ENCODE measurements at regions not wholly inside any gene's neighbourhood (a gene's known extent, or its start where the extent isn't known, plus 50 kb on each side); places are given as distances from the start of the nearest gene placed in this dataset.

DNA sequence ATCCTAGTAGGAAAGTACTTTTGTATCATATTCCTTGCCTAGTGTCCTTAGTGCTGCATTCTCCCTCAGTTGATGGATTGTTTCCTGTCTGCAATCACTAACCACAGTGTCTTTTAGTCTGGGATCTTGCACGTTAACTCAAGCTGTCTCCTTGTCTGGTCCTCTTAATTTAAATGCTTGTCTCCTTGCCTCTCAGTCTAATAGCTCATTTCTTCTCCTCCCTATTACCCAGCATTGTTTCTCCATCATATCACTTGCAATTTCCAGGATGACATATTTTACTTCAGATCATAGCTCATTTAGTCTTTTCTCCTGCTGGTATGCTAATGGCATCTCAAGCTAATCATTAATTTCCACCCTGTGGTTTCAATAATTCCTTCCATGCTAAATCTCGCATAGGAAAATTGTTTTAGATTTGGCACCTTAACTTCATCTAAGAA, 2052.0 kb upstream of the C9orf72 start:
- TF ChIP-seq BRCA1 (IDR thresholded peaks at IDR 0.05; ENCODE audit: low read depth, low read length) (no peak), EGR1 (IDR thresholded peaks at IDR 0.05; ENCODE audit: borderline replicate concordance, low read depth, low read length) (no peak), POLR2A (IDR thresholded peaks at IDR 0.05; ENCODE audit: control extremely low read depth in 1 of 2, low read depth in 2 of 2, low read length in 2 of 2) (no peak), CEBPB (IDR thresholded peaks at IDR 0.05; ENCODE audit: low read depth, low read length) (no peak), TAF1 (IDR thresholded peaks at IDR 0.05; ENCODE audit: low read depth, low read length) (no peak), EP300 (IDR thresholded peaks at IDR 0.05; ENCODE audit: borderline replicate concordance in 1 of 2, low read depth in 2 of 2, low read length in 2 of 2) (no peak), RAD21 (IDR thresholded peaks at IDR 0.05 in 1 of 2, conservative IDR thresholded peaks at IDR 0.05 in 1 of 2; ENCODE audit: low read depth in 2 of 2, low read length in 2 of 2) (no peak)
- TF ChIP-seq, protein P1, sequence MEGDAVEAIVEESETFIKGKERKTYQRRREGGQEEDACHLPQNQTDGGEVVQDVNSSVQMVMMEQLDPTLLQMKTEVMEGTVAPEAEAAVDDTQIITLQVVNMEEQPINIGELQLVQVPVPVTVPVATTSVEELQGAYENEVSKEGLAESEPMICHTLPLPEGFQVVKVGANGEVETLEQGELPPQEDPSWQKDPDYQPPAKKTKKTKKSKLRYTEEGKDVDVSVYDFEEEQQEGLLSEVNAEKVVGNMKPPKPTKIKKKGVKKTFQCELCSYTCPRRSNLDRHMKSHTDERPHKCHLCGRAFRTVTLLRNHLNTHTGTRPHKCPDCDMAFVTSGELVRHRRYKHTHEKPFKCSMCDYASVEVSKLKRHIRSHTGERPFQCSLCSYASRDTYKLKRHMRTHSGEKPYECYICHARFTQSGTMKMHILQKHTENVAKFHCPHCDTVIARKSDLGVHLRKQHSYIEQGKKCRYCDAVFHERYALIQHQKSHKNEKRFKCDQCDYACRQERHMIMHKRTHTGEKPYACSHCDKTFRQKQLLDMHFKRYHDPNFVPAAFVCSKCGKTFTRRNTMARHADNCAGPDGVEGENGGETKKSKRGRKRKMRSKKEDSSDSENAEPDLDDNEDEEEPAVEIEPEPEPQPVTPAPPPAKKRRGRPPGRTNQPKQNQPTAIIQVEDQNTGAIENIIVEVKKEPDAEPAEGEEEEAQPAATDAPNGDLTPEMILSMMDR (IDR thresholded peaks at IDR 0.05; ENCODE audit: control extremely low read depth in 1 of 3, insufficient read depth in 1 of 3, low read depth in 1 of 3, low read length in 3 of 3), result no peak
- TF ChIP-seq, protein P2, sequence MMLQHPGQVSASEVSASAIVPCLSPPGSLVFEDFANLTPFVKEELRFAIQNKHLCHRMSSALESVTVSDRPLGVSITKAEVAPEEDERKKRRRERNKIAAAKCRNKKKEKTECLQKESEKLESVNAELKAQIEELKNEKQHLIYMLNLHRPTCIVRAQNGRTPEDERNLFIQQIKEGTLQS (IDR thresholded peaks at IDR 0.05; ENCODE audit: insufficient read depth, low read depth, low read length), result no peak
- TF ChIP-seq, protein P3, sequence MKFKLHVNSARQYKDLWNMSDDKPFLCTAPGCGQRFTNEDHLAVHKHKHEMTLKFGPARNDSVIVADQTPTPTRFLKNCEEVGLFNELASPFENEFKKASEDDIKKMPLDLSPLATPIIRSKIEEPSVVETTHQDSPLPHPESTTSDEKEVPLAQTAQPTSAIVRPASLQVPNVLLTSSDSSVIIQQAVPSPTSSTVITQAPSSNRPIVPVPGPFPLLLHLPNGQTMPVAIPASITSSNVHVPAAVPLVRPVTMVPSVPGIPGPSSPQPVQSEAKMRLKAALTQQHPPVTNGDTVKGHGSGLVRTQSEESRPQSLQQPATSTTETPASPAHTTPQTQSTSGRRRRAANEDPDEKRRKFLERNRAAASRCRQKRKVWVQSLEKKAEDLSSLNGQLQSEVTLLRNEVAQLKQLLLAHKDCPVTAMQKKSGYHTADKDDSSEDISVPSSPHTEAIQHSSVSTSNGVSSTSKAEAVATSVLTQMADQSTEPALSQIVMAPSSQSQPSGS (IDR thresholded peaks at IDR 0.05; ENCODE audit: low read length), result no peak
